T-cell (primary cell): ENCODE measurements at regions not wholly inside any gene's neighbourhood (a gene's known extent, or its start where the extent isn't known, plus 50 kb on each side); places are given as distances from the start of the nearest gene placed in this dataset.

Experiments used
- ATAC-seq, 4 experiments: fragments of 200-7000 bp in 3 of 4; fragments of 150-1000 bp in 1 of 4; cut with Tn5 transposase; replicated peaks in 1 of 4; 1 replicate in 3 of 4; 2 replicates in 1 of 4; pipeline ENCODE4 v1.10.0; 2021; ENCODE audit warnings: moderate library complexity in 3 of 4, mild to moderate bottlenecking in 2 of 4, moderate number of reproducible peaks in 1 of 4
- CTCF ChIA-PET, 2 donors: fragments of 300-600 bp; sonication (Branson Sonifier 250); formaldehyde crosslinking; loops; one replicate each; lab custom pipeline; 2022; ENCODE audit warnings: antibody characterized with exemption in 2 of 2; lab: Charles Lee
- POLR2A ChIA-PET, 2 donors: fragments of 300-600 bp; sonication (Branson Sonifier 250); formaldehyde crosslinking; loops; one replicate each; lab custom pipeline; 2022; ENCODE audit warnings: antibody characterized with exemption in 2 of 2; lab: Charles Lee
- DNase-seq, 35 experiments: peaks; one replicate each; pipeline versions ENCODE4 v3.0.0 to v3.0.0-alpha.2; 2013 to 2023
- H3K27ac ChIP-seq: one replicate; pipeline ENCODE4 v1.5.1; 2013; ENCODE audit warnings: low read length
- H3K27me3 ChIP-seq, 2 experiments: replicated peaks in 1 of 2; 1 replicate in 1 of 2; 2 replicates in 1 of 2; pipeline versions ENCODE4 v1.6.1 to v1.7.0; 2013; ENCODE audit warnings: low read length in 1 of 2, mixed read lengths in 1 of 2; ENCODE audit not compliant: control insufficient read depth in 2 of 2, insufficient read depth in 2 of 2; ENCODE audit errors: extremely low read depth in 1 of 2
- H3K36me3 ChIP-seq, 2 donors: 1 replicate in 1 of 2; 2 replicates in 1 of 2; pipeline versions ENCODE4 v1.6.1 to v1.7.0; 2013; ENCODE audit warnings: low read length in 1 of 2; ENCODE audit not compliant: control insufficient read depth in 2 of 2, insufficient read depth in 1 of 2; ENCODE audit errors: extremely low read depth in 1 of 2
- H3K4me1 ChIP-seq, 2 experiments: 1 replicate in 1 of 2; 2 replicates in 1 of 2; pipeline versions ENCODE4 v1.6.1 to v1.7.0; 2013; ENCODE audit warnings: low read length in 2 of 2, mixed read lengths in 1 of 2; ENCODE audit not compliant: insufficient read depth in 2 of 2, control insufficient read depth in 1 of 2; ENCODE audit errors: extremely low read depth in 1 of 2
- H3K4me3 ChIP-seq, 2 donors: 1 replicate in 1 of 2; 2 replicates in 1 of 2; pipeline versions ENCODE4 v1.5.1 to v1.7.0; 2013; ENCODE audit warnings: mild to moderate bottlenecking in 2 of 2, low read length in 1 of 2, moderate library complexity in 1 of 2; ENCODE audit not compliant: control insufficient read depth in 1 of 2; ENCODE audit errors: extremely low read depth in 1 of 2
- H3K9me3 ChIP-seq: 2 replicates; pipeline ENCODE4 v1.7.0; 2013
- H3K27ac Mint-ChIP-seq, 2 donors: one replicate each; pipeline ENCODE4 v1.8.0; 2020 to 2021; ENCODE audit warnings: mild to moderate bottlenecking in 2 of 2, mixed read lengths in 2 of 2
- H3K27me3 Mint-ChIP-seq, 2 donors: one replicate each; pipeline ENCODE4 v1.8.0; 2021 to 2022; ENCODE audit warnings: mixed read lengths in 2 of 2
- H3K36me3 Mint-ChIP-seq: one replicate; pipeline ENCODE4 v1.8.0; 2021; ENCODE audit warnings: mixed read lengths
- H3K4me1 Mint-ChIP-seq, 3 donors: one replicate each; pipeline ENCODE4 v1.8.0; 2020 to 2022; ENCODE audit warnings: mixed read lengths in 3 of 3, mild to moderate bottlenecking in 1 of 3
- H3K4me3 Mint-ChIP-seq, 3 donors: one replicate each; pipeline ENCODE4 v1.8.0; 2020 to 2022; ENCODE audit warnings: mild to moderate bottlenecking in 3 of 3, mixed read lengths in 3 of 3, moderate library complexity in 3 of 3
- H3K9me3 Mint-ChIP-seq, 3 donors: one replicate each; pipeline ENCODE4 v1.8.0; 2020 to 2022; ENCODE audit warnings: mixed read lengths in 3 of 3
- WGBS: methylation state at CpG from one replicate; pipeline ENCODE4 v1.1.5; 2013; ENCODE audit warnings: missing lambda C conversion rate; ENCODE audit not compliant: insufficient coverage; 5-methylcytosine and 5-hydroxymethylcytosine counted together

DNA sequence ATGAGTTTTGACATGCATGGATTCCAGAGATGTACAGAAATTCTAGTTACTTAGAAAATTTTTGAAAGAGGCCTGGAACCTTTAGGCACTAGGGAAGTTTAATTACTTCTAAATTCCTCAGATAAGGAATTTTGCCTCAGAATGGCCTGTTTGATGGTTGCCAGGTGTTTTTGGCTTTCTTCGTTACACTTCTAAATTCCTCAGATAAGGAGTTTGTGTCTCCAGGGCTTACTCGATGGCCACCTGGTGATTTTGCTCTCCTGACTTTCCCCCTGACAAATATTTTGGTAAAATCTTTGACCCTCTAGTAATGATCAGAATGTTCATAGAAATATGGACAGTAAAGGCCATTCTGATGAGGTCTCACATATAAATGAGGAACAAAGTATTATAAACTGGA lies 64.3 kb downstream of the BEX3 start:
- no peak overlapping the region for H3K4me3 Mint-ChIP-seq
- H3K36me3 Mint-ChIP-seq = no peaks in the 10 kb centered on the region
- H3K27ac Mint-ChIP-seq = no peak overlapping the region

DNA sequence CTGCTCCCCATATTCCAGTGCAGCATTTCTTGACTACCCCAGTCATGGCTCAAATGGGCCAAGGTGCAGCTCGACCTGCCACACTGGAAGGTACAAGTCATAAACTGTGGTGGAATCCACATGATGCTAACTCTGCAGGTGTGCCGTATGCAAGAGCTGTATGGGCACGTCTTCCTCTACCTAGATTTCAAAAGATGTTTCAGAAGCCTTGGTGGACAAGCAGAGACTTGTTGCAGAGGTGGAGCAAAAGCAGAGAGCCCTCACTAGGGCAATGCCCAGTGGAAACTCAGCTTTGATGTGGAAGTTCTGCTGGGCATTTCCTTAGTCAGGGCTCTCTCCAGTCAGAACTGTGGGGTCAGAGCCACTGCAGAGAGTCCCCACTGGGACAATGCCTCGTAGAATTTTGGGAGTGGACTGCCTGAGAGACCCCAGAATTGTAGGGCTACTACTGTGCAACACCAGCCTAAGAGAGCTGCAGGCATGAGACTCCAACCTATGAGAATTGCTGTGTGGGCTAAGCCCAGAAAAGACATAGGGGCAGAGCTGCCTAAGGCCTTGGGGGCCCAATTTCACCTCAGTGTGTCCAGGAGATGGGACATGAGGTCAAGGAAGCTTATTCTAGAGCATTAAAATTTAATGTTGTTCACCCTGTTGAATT lies 65.7 kb downstream of the BEX3 start:
- DNase-seq (no peak), ATAC-seq (no peak)
- Histone ChIP-seq H3K4me3 (no peak overlapping the region), H3K36me3 (no peaks in the 10 kb centered on the region), H3K27me3 (no peaks in the 10 kb centered on the region), H3K4me1 (no peaks in the 10 kb centered on the region), H3K9me3 (no peaks in the 10 kb centered on the region), H3K27ac (no peak overlapping the region)
- Mint-ChIP-seq H3K4me1 (peaks cover 0 to 2% (median 0%) of the 10 kb centered on the region in 3 donors), H3K4me3 (no peak overlapping the region), H3K9me3 (no peaks in the 10 kb centered on the region), H3K27ac (no peak overlapping the region), H3K36me3 (no peaks in the 10 kb centered on the region), H3K27me3 (no peaks in the 10 kb centered on the region)
- ChIA-PET POLR2A (interaction anchor here in 1 of 2 donors (0.6 kb wide), 1 partner anchor 461 kb away, joined by 4 read pairs; no protein-coding TSS in a partner anchor), CTCF (no interaction called here)
- WGBS = 60% methylated on average over 1 of the region's 4 CpGs

More for the DNA sequence above, 64.3 kb downstream of the BEX3 start:
- CTCF ChIA-PET = interaction anchor here in 1 of 2 donors (0.6 kb wide), 1 partner anchor 185 kb away, joined by 3 read pairs; the partner anchor contains the start of gene TCEAL8
- POLR2A ChIA-PET = no interaction called here
- Mint-ChIP-seq H3K27me3 (no peaks in the 10 kb centered on the region), H3K9me3 (no peaks in the 10 kb centered on the region), H3K4me1 (no peaks in the 10 kb centered on the region)
- Histone ChIP-seq H3K4me3 (no peak overlapping the region), H3K36me3 (no peaks in the 10 kb centered on the region), H3K9me3 (no peaks in the 10 kb centered on the region), H3K27ac (no peak overlapping the region), H3K4me1 (no peaks in the 10 kb centered on the region), H3K27me3 (no peaks in the 10 kb centered on the region)
- DNase-seq = no peak
- ATAC-seq = no peak
- no CpG with 5 or more reads among the region's 2 CpGs for WGBS

DNA sequence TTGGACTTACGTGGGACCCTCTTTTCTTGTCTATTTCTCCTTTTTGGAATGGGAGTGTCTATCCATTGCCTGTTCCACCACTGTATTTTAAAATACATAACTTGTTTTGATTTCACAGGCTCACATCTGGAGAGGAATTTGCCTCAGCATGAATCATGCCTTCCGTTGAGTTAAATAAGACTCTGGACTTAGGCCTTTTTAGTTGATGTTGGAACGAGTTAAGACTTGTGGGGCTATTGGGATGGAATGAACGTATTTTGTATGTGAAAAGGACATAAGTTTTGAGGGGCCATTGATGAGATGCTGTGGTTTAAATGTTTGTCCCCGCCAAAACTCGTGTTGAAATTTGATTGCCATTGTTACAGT lies 66.2 kb downstream of the BEX3 start:
- POLR2A ChIA-PET = no interaction called here
- Mint-ChIP-seq H3K4me3 (no peak overlapping the region), H3K36me3 (no peaks in the 10 kb centered on the region), H3K9me3 (no peaks in the 10 kb centered on the region), H3K27ac (no peak overlapping the region), H3K27me3 (no peaks in the 10 kb centered on the region), H3K4me1 (peaks cover 0 to 2% (median 0%) of the 10 kb centered on the region in 3 donors)
- Histone ChIP-seq H3K9me3 (no peaks in the 10 kb centered on the region), H3K4me1 (no peaks in the 10 kb centered on the region), H3K4me3 (no peak overlapping the region), H3K27ac (no peak overlapping the region), H3K27me3 (no peaks in the 10 kb centered on the region), H3K36me3 (no peaks in the 10 kb centered on the region)
- DNase-seq (no peak), ATAC-seq (no peak)
- CTCF ChIA-PET = no interaction called here
- whole genome bisulfite sequencing = 89% methylated on average over 2 of the region's 6 CpGs

- no CpG with 5 or more reads among the region's 2 CpGs for WGBS
- H3K4me1 Mint-ChIP-seq = peaks cover 0 to 2% (median 0%) of the 10 kb centered on the region in 3 donors
- no peaks in the 10 kb centered on the region for H3K9me3 ChIP-seq
- DNase-seq (peak in 1 of 35 experiments; percentile 22), ATAC-seq (peak in 1 of 4 experiments; percentile 47)
- CTCF ChIA-PET = no interaction called here
- H3K27me3 ChIP-seq = no peaks in the 10 kb centered on the region
- no peaks in the 10 kb centered on the region for H3K36me3 Mint-ChIP-seq
- no peak overlapping the region for H3K27ac Mint-ChIP-seq
- no peaks in the 10 kb centered on the region for H3K9me3 Mint-ChIP-seq
- POLR2A ChIA-PET = no interaction called here
- no peak overlapping the region for H3K4me3 Mint-ChIP-seq
- H3K27me3 Mint-ChIP-seq = no peaks in the 10 kb centered on the region
- H3K27ac ChIP-seq = no peak overlapping the region
- no peak overlapping the region for H3K4me3 ChIP-seq
- no peaks in the 10 kb centered on the region for H3K4me1 ChIP-seq
- H3K36me3 ChIP-seq = no peaks in the 10 kb centered on the region
Measured at GRCh38 chrX:103446665-103447302, 70.4 kb downstream of the BEX3 start.
